GM19240 (cell line): ENCODE measurements at regions not wholly inside any gene's neighbourhood (a gene's known extent, or its start where the extent isn't known, plus 50 kb on each side); places are given as distances from the start of the nearest gene placed in this dataset.

ENCODE experiments used
- DNase-seq: peaks from one replicate; pipeline ENCODE4 v3.0.0; 2011; ENCODE audit warnings: low spot score; ENCODE audit not compliant: insufficient read length

DNA sequence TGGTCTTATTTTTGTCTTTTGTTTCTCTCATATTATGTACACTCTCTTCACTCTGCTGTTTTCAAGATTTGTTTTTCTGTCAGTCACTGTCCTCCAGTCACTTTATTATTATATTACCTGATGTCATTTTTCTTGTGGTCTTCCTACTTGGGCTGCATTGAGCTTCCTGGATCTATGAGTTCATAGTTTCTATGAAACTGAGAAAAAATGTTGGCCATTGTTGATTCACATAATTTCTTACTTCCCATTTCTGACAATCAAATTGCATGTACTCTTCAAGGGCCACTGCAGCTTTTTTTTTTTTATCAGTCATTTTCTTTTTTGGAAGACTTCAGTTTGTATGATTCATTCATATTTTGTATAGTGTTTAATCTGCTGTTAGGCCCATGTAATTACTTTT is 1180.6 kb upstream of the GBE1 start:
- no peak for DNase-seq

DNA sequence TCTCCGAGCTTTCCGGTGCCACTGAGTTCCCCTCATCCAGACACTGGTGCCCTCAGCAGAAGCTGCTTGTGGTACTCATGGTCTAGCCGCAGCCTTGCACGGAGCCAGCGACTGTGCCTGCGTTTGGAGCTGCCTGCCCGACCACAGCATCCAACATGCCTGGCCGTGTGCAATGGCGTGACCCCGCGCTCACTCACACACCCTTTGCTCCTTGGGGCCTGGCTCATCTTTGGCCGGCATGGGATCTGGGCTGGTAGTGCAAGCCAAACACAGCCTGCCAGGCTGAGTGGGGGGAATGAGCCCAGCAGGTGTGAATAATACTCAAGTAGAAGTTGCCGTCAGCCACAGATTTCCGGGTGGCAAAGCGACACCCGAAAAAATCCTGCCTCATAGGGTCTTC is 1178.7 kb upstream of the GBE1 start:
- no peak for DNase-seq

DNA sequence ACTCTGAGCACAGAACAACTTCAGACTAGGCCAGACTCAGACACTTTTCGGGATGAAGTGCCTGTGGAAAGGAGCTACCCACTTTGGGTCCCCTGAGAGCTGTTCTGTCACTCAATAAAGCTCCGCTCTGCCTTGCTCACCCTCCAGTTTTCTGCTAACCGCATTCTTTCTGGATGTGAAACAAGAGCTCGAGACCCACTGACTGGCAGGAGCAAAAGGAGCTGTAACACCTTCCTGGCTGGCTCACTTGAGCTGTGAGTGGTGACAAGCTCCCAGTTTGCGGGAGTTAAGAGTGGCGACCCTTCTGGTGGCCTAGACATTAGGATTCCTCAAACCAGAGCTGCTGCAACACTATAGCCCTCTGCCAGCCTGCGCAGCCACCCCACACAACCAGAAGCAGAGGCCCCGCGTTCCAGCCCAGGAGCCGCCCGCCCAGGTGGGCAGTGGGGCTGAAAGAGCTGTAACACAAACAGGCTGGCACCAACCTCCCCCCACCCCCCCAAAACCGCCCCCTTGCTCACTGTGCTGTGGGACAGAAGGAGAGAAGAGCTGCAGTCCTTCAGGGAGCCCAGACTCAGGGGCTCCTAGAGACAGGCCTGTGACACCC is 1178.1 kb upstream of the GBE1 start:
- no peak for DNase-seq

DNA sequence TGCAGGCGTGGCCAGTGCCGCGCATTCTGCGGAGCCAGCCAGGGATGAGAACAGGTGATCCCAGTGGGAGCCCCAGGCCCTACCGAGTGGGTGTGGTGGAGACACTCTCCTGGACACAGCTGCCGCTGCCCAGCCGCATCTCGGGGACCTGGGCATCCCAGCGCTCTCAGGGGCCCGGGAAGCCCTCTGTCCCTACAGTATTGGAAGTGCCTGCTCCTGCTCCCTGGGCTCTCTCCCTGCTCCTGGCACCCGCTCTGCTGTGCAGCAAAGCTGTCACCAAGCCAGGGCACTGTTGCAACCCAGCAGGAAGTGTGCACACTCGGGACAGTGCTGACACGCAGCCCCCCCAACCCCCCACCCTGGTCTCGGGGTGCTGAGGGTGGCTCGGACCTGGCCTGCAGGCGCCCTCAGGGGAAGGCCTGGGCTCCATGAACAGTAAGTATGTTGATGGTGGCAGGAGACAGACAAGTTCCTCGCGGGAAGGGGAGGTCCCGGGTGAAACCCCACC is 1177.4 kb upstream of the GBE1 start:
- DNase-seq: no peak

DNA sequence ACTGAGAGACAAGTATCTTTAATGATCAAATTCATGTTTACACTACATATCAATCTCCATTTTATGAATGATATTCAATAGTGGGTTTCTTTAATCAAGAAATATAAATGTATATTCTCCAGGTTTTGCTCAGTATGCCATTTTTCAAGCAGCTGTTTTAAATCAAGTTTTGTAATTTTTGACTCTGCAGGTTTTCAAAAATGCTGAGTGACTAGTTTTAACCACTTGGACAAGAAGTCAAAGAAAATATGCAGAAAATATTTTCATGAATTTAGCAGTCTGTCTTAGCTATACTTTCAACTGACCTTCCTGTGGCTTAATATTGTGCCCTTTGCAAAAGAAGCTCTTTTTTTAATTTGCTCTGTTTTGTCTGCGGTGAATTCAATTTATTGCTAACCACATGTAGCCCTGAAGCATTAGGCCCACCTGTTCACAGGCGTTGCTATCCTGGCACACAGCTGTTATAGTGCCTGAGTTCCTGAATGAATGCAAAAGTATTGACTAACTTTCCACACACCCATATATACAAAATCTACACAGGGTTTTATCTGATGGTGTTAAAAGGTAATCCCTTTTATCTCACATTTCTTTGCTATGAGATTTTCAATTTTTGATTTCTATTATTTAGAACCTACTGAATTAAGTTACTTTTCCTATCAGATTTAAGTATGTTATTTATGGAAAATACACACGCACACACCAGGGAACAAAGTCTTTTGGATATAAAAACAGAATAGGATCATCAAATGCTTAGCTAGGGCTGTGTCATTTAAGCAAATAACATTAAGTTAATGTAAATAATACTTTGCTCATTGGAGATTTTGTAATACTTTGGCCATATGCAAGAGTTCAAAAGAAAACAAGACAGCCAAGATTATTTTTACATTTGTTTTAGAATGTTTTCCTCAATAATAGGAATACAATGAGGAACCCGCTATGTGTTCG is 1166.1 kb upstream of the GBE1 start:
- DNase-seq: no peak

DNA sequence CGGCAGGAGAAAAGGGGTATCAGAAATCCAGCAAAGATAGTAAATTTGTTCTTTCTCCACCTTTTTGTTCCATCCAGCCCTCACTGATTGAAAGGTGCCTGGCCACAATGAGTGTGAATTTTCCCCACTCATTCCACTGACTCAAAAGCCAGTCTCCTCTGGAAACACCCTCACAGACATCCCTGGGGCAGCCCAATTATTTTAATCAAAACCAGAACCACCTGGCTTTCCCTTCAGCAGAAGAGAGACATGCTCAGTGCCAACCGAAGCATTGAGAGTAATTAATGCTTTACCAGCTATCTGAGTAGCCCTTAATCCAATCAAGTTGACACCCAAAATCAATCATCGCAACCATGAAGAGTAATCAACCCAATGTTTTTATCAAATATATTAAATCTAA is 1129.6 kb upstream of the GBE1 start:
- DNase-seq: no peak

DNA sequence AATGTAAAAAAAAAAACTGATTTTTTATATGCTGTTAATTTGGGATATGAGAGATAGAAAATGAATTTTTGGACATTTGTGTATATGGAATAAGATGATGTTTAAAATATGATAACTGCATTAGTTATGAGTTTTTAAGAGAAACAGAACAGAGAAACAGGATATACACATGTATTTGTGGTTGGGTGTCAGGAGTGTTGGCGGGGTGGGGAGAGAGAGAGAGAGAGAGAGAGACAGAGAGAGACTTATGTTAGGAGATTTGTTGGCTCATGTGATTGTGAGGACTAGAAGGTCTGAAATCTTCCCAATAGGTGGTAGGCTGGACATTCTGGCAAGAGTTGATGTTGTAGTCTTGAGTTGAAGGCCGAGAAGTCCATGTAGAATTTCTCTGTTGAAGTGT is 1121.6 kb upstream of the GBE1 start:
- DNase-seq: no peak

DNA sequence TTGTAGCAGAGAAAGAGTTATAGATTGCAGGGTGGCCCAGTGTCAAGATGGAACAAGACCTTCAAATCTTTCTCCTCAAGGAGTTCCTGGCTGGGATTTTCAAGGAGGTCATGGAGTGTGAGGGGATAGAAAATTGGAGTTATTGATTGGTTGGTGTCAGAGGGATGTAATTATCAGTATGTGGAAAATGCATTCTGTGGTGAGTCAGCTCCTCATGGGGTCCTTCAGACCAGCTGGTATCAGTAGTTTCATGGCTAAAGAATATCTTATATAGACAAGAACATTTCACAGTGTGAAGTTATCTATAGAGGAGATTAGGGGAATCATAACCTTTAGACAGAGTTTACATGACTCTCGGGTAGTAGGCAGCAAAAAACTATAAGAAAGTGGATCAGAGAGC is 1114.0 kb upstream of the GBE1 start:
- DNase-seq: no peak

DNA sequence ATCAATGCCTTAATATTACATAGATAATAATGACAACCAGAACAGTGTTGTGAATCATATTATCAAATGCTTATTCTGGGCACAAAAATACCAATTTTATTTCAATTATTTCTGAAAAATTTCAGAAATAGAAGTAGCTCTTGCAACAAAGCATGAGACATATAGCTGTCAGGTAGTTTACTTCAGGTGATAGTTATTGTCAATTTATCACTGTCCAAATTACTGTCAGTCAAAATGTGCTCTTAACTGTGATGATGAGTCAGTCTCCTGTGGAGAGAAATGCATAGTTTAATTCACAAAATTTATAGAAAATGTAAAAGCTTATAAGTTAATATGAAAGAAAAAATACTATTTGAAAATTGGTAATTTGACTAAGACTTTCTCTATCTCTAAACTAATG is 1078.4 kb upstream of the GBE1 start:
- no peak for DNase-seq

DNA sequence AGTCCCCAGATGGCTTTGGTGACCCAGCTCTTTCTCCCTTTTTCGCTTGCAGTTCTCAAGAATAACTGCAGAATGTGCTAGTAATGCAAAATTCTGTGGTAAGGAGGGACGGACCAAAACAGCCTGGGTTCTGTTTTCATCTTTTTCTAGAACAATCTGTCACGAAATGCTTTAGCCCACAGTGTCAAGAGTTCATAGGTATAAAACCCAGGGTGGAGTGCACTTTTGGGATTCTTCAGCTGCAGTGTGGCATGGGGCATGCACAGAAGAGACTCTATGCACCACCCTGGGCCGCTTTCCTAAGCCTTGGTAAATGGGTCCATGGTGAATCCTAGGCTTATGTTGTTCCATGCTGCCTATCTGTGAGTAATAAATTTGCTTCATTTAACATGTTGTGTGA is 1072.7 kb upstream of the GBE1 start:
- no peak for DNase-seq

DNA sequence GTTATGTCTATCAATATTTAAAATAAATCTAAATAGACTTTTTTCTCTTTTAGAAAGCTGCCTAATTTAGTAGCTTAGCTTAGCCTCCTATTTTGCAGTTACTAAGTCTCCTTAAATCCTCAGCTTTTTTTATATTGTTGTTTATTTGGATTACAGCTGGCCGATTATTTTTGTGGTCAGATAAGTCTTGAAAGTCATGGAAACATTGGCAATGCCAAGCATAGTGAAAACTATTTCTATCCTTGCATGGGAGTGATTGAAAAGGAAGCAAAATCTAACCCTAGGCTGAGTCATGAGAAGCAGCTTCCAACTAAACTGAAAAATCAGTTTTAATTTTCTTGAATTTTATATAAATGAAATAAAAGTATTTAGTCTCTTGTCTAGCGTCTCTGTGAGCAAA is 1063.0 kb upstream of the GBE1 start:
- no peak for DNase-seq

DNA sequence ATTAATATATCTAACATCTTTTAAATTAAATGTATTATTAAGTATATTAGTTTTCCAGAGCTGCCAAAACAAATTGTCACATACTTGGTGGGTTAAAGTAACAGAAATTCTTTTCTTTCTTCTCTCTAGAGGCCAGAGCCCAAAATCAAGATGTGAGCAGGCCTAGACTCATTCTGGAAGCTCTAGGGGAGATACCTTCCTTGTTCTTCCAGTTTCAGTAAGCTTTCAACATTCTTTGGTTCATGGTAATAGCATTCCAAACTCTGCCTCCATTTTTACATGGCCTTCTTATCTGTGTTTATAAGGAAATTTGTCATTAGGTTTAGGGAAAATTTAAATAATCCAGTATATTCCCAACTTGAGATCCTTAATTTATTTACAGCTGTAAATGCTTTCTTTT is 1054.6 kb upstream of the GBE1 start:
- no peak for DNase-seq

DNA sequence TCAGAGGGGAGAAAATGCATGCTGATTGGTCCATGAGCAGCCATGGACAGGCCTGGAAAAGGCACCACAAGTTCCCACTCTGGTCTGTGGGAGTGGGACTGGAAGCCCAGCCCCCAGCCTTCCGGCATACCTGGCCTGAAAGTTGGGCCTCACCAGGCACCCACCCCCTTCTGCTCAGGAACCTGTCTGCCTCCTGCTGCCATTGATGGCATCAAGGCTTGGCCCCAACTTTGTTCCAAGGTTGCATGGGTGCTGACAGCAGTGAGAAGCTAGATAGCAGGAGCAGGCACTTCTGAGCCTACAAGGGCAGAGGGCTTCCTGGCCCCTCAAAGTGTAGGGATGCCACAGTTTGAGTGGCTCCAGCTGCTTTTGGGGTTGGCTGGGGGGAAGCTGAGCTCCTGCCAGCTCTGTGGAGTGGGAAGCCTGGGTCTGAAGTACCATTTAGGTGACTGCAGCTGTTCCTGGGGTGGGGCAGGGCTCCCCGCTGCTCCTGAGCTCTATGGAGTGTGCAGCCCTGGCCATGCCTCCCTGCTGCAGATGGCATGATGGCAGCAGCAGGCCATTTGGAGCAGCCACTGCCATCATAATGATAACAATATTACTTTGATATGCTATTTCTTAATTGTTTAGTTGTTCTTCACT is 1054.1 kb upstream of the GBE1 start:
- no peak for DNase-seq

DNA sequence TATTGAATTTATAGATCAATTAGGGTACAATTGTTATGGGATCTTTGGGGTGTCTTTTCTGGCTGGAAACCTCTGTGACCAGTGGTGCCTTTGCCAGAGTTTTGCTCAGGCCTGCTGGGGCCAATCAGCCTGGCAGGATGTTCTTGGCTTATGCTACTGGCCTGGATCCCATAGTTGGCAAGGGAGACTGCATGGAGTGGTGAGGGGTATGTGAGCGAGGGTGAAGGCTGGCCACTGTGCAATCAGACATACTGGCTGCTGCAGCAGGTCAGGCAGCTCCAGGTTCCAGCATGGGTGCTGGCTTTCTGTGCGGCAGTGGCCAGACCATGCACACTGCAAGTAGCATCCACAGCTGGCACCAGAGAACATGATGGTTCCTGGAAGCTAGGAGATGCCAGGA is 1053.2 kb upstream of the GBE1 start:
- DNase-seq: no peak

DNA sequence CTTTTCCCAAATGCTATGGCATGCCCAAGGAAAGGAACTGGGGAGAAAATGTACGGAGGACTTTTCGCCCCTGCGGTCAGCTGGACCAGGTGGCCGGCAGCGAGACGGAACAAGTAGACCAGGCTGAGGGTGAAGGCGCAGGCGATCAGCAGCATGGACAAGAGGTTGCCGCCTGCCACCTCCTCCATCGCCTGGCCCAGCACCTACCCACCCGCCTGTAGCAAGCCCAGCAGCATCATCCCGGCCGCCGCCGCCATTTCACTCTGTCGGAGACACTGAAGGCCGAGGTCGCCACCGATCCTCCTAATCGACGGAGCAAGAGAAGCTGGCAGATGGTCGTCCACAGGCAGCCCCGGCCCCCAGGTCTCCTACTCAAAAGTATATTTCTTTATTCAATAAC is 1046.3 kb upstream of the GBE1 start:
- DNase-seq: no peak

DNA sequence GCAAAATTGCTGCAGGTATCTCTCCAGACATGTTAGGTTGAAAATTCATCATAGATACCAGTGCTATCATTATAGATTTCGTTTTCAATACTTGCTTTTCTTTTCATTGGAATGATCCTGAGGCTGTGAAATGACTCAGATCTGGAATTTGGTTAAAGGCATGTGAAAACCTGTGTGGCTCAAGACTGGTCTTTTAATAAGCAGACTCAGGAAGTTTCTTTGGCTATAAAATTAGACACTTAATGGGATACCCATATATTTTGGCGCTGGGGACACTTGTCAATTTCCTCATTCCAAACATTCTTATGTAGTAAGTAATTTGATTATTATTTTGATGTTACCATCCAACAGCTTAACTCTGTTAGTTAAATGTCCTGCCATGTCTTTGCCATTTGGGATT is 1041.1 kb upstream of the GBE1 start:
- no peak for DNase-seq

DNA sequence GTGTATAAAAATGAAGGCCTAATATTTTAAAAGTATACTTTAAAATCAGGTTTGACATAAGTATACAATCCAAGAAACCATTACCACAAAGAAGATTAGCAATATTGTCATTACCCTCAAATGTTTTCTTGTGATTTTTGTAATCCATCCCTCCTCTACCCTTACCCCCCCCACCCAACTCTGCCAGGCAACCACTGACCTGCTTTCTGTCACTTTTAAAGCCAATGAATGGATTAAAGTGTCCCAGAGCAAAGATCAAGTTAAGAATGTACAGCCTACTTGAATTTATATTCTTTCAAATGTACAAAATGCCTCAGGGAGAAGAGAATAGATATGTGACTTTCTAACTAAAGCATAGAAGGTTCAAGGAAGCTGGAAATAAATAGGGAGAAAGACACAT is 1038.8 kb upstream of the GBE1 start:
- DNase-seq: no peak

DNA sequence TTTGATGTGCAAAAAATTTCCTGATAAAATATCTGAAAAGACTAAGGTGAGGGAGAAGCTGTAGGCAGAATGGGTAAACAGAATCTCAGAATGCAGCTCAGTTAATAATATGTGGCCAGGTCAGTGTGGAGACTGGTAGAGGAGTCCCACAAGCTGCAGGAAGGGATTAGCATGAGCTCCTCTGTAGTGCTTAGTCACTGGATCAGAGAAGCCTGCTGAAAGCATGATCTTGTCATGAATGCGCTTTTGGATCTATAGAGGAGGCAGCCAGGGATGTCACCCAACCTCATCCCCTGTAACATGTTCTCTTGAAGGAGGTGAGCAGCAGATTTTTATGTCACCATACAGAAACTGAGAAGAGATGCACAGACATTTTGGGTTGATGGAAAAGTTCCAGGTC is 1035.3 kb upstream of the GBE1 start:
- DNase-seq: no peak

DNA sequence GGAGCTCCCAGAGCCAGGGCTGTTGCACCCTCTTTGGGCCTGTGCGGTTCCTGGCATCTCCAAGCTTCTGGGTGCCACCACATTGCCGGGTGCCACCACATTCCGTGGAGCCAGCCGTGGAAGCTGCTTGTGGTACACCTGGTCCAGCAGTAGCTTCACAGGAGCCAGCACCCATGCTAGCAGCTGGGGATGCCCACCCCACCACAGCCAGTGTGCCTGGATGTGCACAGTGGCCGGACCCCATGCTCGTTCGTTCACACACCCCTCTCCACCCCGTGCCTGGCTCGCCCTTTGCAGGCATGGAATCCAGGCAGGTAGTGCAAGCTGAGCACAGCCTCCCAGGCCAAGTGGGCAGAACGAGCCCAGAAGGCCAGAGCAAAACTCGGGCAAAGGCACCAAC is 1029.8 kb upstream of the GBE1 start:
- no peak for DNase-seq

DNA sequence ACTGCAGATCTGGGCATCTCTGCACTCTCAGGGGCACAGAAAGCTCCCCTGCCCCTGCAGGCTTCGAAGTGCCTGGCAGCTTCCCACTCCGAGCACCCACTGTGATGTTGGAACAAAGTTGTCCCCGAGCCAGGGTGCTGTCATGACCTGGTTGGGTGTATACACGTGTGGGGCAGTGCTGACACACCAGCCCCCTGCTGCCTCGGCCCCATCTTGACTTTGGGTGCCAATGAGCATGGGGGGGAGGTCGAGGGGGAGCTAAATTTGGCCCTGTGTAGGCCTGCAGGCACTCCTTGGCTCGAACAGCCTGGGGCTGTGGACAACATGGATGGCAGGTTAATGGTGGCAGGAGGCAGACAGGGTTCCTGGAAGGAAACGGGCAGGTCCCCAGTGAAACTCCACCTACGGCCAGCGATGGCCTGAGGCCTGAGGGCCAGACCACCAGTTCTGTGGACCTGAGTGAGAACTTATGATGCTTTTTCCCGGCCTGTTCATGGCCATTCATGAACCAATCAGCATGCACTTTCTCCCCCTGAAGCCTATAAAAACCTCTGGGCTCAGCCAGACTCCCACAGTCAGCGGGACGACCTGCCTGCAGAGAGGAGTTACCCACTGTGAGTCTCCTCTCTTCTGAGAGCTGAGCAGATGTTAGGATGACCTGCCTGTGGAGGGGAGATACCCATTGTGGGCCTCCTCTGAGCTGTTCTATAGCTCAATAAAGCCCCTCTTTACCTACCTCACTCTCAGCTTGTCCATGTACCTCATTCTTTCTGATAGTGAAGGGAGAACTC is 1029.1 kb upstream of the GBE1 start:
- no peak for DNase-seq

DNA sequence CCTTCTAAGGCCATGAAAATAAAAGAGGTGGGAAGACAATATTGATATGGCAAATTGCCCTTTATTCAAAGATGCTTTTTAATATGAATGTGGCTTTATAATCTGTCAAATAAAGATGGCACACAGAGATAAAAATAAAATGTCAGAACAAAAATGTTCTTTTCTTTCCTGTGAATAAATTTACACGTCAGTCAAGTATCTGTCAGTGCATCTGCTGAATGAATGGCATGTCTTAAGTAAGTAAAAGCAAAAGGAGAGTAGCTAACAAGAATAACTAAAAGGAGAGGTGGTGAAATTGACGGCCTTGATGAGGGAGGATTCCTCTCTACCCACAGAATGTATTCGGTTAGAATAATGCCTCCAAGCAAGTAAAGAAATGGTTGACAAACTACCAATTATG is 1021.7 kb upstream of the GBE1 start:
- no peak for DNase-seq

DNA sequence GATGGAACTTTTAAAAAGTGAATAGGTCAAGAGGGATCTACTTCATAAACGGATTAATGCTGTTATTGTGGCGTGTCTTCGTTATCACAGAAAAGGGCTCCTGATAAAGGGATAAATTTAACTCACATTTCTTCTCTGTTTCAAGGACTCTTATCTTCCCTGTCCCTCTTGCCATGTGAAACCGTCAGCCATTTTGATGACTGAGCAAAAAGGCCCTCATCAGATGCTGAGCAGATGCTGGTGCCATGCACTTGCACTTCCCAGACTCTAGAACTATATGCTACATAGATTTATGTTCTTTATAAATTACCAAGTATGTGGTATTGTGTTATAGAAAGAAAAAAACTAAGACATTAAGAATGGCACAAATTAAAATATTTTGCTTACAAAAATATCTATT is 1011.8 kb upstream of the GBE1 start:
- no peak for DNase-seq
